ENCODE measurements at regions not wholly inside any gene's neighbourhood (a gene's known extent, or its start where the extent isn't known, plus 50 kb on each side); places are given as distances from the start of the nearest gene placed in this dataset.

GRCh38 chr1:90340606-90341005 is 345.7 kb downstream of the ZNF326 start:
- TF ChIP-seq CTCF (CRISPR knock-in tag; IDR thresholded peaks at IDR 0.05) = no peak
- TF ChIP-seq AFF4 (CRISPR knock-in tag; IDR thresholded peaks at IDR 0.05) = no peak
- no peak for TF ChIP-seq ZNF143 (CRISPR knock-in tag; IDR thresholded peaks at IDR 0.05)
- no peak for TF ChIP-seq ZNF234 (CRISPR knock-in tag; conservative IDR thresholded peaks at IDR 0.05)

All from HepG2 (cell line).